ENCODE measurements at regions not wholly inside any gene's neighbourhood (a gene's known extent, or its start where the extent isn't known, plus 50 kb on each side); places are given as distances from the start of the nearest gene placed in this dataset.

DNA sequence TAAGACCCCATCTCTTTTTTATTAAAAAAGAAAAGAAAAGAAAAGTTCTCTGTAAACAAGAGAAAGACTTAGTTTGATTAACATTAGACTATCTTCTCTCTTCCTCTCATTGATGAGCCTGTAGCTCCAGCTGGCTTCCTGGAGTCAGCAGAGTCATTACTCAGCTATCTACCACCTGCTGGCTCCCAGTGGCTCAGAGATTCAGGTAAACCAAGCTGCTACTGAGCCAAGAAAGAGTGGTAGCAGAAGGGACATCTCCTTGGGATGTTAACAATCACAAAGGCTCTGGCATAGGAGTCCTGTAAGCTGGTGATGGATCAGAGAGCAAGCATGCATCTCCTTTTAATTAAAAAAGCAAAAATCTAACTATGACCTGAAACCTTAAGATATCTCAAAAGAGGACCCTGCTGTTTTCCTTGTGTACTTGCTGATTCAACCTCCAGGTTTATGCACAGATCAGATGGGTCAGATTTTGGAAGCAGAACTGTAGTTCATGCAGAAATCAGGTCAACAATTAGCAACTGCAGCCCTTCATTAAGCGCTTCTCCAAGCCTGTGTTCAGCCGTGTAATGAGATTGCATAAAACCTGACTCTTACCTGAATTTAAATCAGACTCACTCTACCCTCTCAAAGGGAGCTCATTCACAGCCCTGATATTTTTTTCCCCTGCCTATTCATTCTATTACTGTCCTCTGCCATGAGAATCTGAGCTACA lies 225.8 kb downstream of the RNF152 start (continued):
- TF ChIP-seq SRSF9 (IDR thresholded peaks at IDR 0.05; ENCODE audit: borderline replicate concordance, low read depth, low read length): no peak

DNA sequence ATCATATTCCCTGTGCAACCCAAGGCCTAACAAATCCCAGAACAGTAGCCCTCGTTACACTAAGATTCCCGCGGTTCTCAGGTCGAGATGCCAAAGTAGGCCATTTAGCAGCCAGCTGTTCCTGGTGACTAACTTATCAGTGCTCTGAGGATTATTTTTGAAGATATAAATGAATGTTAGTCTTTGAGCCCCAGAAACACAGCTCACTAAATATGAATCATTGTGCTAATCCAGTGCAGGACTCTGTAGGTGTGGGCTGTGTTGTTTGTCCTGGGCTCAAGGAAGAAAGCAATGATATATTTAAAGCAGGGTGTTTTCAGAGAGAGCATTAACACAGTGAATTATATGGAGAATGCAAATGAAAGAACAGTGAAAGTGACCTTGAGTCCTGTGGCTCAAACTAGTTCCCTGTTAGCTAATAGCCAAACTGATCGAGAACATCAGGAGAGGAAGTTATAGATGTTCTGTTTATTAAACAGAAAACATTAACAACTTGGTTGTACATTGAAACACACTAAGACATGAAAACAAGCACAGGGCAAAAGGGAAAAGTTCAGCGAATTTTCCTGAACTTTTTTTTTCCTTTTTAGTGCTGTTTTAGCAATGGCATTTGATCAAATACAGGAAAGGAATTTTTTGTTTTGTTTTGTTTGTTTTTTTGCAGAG lies 228.3 kb downstream of the RNF152 start:
- no TSS peak for BruUV-seq (replicated peaks)
- H2AFZ ChIP-seq (ENCODE audit: low read depth, low read length): no peak overlapping the region
- H3K4me2 ChIP-seq (ENCODE audit: insufficient read depth, low read length): no peak overlapping the region
- WGBS (ENCODE audit: insufficient coverage, low coverage, missing lambda C conversion rate): 0% methylated on average over 5 of the region's 6 CpGs
- no peaks in the 10 kb centered on the region for H3K36me3 ChIP-seq (ENCODE audit: control insufficient read depth, insufficient read depth, low read length)
- ChIA-PET CTCF (ENCODE audit: low intra/inter-chr PET ratio) (no interaction called here), POLR2A (no interaction called here)
- no peaks in the 10 kb centered on the region for H3K4me1 ChIP-seq (replicated peaks in 1 of 2; ENCODE audit: control insufficient read depth in 2 of 2, insufficient read depth in 2 of 2, low read length in 2 of 2)
- in situ Hi-C loops (cut with MboI) (no loop called here), intact Hi-C loops (cut with micrococcal nuclease) (no loop called here)
- no peaks in the 10 kb centered on the region for H3K79me2 ChIP-seq (ENCODE audit: control insufficient read depth, insufficient read depth, low read length)
- FAIRE-seq (no peak), DNase-seq (ENCODE audit: extremely low read depth in 1 of 4, low spot score in 3 of 4) (no peak), ATAC-seq (no peak)
- no peaks in the 10 kb centered on the region for H3K27me3 ChIP-seq (ENCODE audit: control insufficient read depth in 2 of 2, insufficient read depth in 2 of 2, low read length in 2 of 2)
- no peaks in the 10 kb centered on the region for H4K20me1 ChIP-seq (replicated peaks; ENCODE audit: control insufficient read depth, insufficient read depth, low read length)
- no peak overlapping the region for H3K4me3 ChIP-seq
- H3K9me1 ChIP-seq (ENCODE audit: control insufficient read depth, insufficient read depth, low read length): no peaks in the 10 kb centered on the region
- no peak overlapping the region for H3K27ac ChIP-seq (ENCODE audit: extremely low read depth, low read depth, low read length)
- no peaks in the 10 kb centered on the region for H3K9me3 ChIP-seq (replicated peaks; ENCODE audit: control insufficient read depth, insufficient read depth, low read depth, low read length)
- H3K9ac ChIP-seq (ENCODE audit: insufficient read depth in 1 of 2, low read depth in 2 of 2, low read length in 2 of 2): no peak overlapping the region
- TF ChIP-seq FOXA1 (IDR thresholded peaks at IDR 0.05; ENCODE audit: borderline replicate concordance) (no peak), ZKSCAN1 (IDR thresholded peaks at IDR 0.05; ENCODE audit: low read depth, low read length) (no peak), CHD1 (IDR thresholded peaks at IDR 0.05; ENCODE audit: low read length) (no peak), RHOXF2B (CRISPR knock-in tag; conservative IDR thresholded peaks at IDR 0.05) (no peak), SPI1 (IDR thresholded peaks at IDR 0.05; ENCODE audit: borderline replicate concordance, low read depth, low read length) (no peak), HEY1 (CRISPR knock-in tag; IDR thresholded peaks at IDR 0.05; ENCODE audit: borderline replicate concordance) (no peak), ZNF324 (CRISPR knock-in tag; IDR thresholded peaks at IDR 0.05) (no peak), ZC3H11A (IDR thresholded peaks at IDR 0.05; ENCODE audit: low read depth, low read length) (no peak), PPARD (CRISPR knock-in tag; IDR thresholded peaks at IDR 0.05) (no peak), ESRRB (CRISPR knock-in tag; IDR thresholded peaks at IDR 0.05; ENCODE audit: borderline replicate concordance) (no peak), FOS (IDR thresholded peaks at IDR 0.05; ENCODE audit: extremely low read depth, insufficient read length) (no peak)
- TF ChIP-seq, protein P1, sequence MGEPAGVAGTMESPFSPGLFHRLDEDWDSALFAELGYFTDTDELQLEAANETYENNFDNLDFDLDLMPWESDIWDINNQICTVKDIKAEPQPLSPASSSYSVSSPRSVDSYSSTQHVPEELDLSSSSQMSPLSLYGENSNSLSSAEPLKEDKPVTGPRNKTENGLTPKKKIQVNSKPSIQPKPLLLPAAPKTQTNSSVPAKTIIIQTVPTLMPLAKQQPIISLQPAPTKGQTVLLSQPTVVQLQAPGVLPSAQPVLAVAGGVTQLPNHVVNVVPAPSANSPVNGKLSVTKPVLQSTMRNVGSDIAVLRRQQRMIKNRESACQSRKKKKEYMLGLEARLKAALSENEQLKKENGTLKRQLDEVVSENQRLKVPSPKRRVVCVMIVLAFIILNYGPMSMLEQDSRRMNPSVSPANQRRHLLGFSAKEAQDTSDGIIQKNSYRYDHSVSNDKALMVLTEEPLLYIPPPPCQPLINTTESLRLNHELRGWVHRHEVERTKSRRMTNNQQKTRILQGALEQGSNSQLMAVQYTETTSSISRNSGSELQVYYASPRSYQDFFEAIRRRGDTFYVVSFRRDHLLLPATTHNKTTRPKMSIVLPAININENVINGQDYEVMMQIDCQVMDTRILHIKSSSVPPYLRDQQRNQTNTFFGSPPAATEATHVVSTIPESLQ (CRISPR knock-in tag; IDR thresholded peaks at IDR 0.05): no peak
- TF ChIP-seq, protein P2, sequence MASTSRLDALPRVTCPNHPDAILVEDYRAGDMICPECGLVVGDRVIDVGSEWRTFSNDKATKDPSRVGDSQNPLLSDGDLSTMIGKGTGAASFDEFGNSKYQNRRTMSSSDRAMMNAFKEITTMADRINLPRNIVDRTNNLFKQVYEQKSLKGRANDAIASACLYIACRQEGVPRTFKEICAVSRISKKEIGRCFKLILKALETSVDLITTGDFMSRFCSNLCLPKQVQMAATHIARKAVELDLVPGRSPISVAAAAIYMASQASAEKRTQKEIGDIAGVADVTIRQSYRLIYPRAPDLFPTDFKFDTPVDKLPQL (IDR thresholded peaks at IDR 0.05; ENCODE audit: extremely low read depth, insufficient read length): no peak
- TF ChIP-seq, protein P3, sequence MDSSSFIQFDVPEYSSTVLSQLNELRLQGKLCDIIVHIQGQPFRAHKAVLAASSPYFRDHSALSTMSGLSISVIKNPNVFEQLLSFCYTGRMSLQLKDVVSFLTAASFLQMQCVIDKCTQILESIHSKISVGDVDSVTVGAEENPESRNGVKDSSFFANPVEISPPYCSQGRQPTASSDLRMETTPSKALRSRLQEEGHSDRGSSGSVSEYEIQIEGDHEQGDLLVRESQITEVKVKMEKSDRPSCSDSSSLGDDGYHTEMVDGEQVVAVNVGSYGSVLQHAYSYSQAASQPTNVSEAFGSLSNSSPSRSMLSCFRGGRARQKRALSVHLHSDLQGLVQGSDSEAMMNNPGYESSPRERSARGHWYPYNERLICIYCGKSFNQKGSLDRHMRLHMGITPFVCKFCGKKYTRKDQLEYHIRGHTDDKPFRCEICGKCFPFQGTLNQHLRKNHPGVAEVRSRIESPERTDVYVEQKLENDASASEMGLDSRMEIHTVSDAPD (CRISPR knock-in tag; IDR thresholded peaks at IDR 0.05): no peak
- TF ChIP-seq, protein P4, sequence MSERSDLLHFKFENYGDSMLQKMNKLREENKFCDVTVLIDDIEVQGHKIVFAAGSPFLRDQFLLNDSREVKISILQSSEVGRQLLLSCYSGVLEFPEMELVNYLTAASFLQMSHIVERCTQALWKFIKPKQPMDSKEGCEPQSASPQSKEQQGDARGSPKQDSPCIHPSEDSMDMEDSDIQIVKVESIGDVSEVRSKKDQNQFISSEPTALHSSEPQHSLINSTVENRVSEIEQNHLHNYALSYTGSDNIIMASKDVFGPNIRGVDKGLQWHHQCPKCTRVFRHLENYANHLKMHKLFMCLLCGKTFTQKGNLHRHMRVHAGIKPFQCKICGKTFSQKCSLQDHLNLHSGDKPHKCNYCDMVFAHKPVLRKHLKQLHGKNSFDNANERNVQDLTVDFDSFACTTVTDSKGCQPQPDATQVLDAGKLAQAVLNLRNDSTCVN (CRISPR knock-in tag; IDR thresholded peaks at IDR 0.05): no peak

Measured in K562 (cell line).